H9 (cell line): ENCODE measurements at regions not wholly inside any gene's neighbourhood (a gene's known extent, or its start where the extent isn't known, plus 50 kb on each side); places are given as distances from the start of the nearest gene placed in this dataset.

Experiments used
- DNase-seq: peaks from one replicate; pipeline ENCODE4 v3.0.0-alpha.2; 2017
- H2AFZ ChIP-seq: one replicate; pipeline ENCODE4 v1.6.1; 2013; ENCODE audit warnings: mild to moderate bottlenecking, low read length, control low read depth, moderate library complexity
- H2AK5ac ChIP-seq: 2 replicates; pipeline ENCODE4 v1.6.1; 2013; ENCODE audit warnings: low read length, control low read depth, mixed read lengths; ENCODE audit not compliant: insufficient read length
- H2BK120ac ChIP-seq: one replicate; pipeline ENCODE4 v1.6.1; 2013; ENCODE audit warnings: low read depth, mild to moderate bottlenecking, low read length, control low read depth, inconsistent platforms; ENCODE audit not compliant: poor library complexity, severe bottlenecking
- H2BK12ac ChIP-seq: 2 replicates; pipeline ENCODE4 v1.6.1; 2013; ENCODE audit warnings: low read length, control low read depth, mixed read lengths, low read depth; ENCODE audit not compliant: insufficient read length
- H2BK15ac ChIP-seq: 2 replicates; pipeline ENCODE4 v1.6.1; 2013; ENCODE audit warnings: low read depth, low read length, control low read depth
- H2BK20ac ChIP-seq: one replicate; pipeline ENCODE4 v1.6.1; 2013; ENCODE audit warnings: low read depth, mild to moderate bottlenecking, low read length, control low read depth, inconsistent platforms; ENCODE audit not compliant: poor library complexity, severe bottlenecking
- H2BK5ac ChIP-seq: 2 replicates; pipeline ENCODE4 v1.6.1; 2013; ENCODE audit warnings: low read length, control low read depth, mixed read lengths; ENCODE audit not compliant: insufficient read length
- H3K14ac ChIP-seq: 2 replicates; pipeline ENCODE4 v1.6.1; 2013; ENCODE audit warnings: low read length, control low read depth; ENCODE audit not compliant: insufficient read depth
- H3K18ac ChIP-seq: 2 replicates; pipeline ENCODE4 v1.6.1; 2013; ENCODE audit warnings: low read depth, mild to moderate bottlenecking, mixed read lengths, low read length, control low read depth; ENCODE audit not compliant: insufficient read length
- H3K23ac ChIP-seq: 2 replicates; pipeline ENCODE4 v1.6.1; 2013; ENCODE audit warnings: low read length, control low read depth, mixed read lengths, low read depth; ENCODE audit not compliant: insufficient read length
- H3K23me2 ChIP-seq: 2 replicates; pipeline ENCODE4 v1.6.1; 2013; ENCODE audit warnings: low read depth, mild to moderate bottlenecking, mixed read lengths, low read length, control low read depth; ENCODE audit not compliant: insufficient read length, poor library complexity, severe bottlenecking
- H3K27ac ChIP-seq: 2 replicates; pipeline ENCODE4 v1.5.1; 2013; ENCODE audit warnings: low read length, control low read depth, mixed read lengths, low read depth; ENCODE audit not compliant: insufficient read length
- H3K27me3 ChIP-seq: 2 replicates; pipeline ENCODE4 v1.6.1; 2013; ENCODE audit warnings: low read length, control low read depth, inconsistent platforms; ENCODE audit not compliant: insufficient read depth
- H3K4ac ChIP-seq: 2 replicates; pipeline ENCODE4 v1.6.1; 2013; ENCODE audit warnings: low read depth, mild to moderate bottlenecking, control low read depth, inconsistent platforms, low read length, moderate library complexity
- H3K4me1 ChIP-seq: 2 replicates; pipeline ENCODE4 v1.6.1; 2013; ENCODE audit warnings: low read length, control low read depth, inconsistent platforms; ENCODE audit not compliant: insufficient read depth
- H3K4me2 ChIP-seq: 2 replicates; pipeline ENCODE4 v1.6.1; 2013; ENCODE audit warnings: low read length, control low read depth, mixed read lengths; ENCODE audit not compliant: insufficient read length, insufficient read depth
- H3K56ac ChIP-seq: 2 replicates; pipeline ENCODE4 v1.6.1; 2013; ENCODE audit warnings: low read depth, mild to moderate bottlenecking, mixed read lengths, low read length, control low read depth; ENCODE audit not compliant: insufficient read length
- H3K79me1 ChIP-seq: 2 replicates; pipeline ENCODE4 v1.6.1; 2013; ENCODE audit warnings: low read depth, mild to moderate bottlenecking, moderate library complexity, low read length, control low read depth, inconsistent platforms; ENCODE audit not compliant: insufficient read depth, poor library complexity, severe bottlenecking
- H3K79me2 ChIP-seq: 2 replicates; pipeline ENCODE4 v1.6.1; 2013; ENCODE audit warnings: low read length, control low read depth, inconsistent platforms; ENCODE audit not compliant: insufficient read depth
- H3K9ac ChIP-seq: 2 replicates; pipeline ENCODE4 v1.6.1; 2013; ENCODE audit warnings: low read length, control low read depth, mixed read lengths; ENCODE audit not compliant: insufficient read length; ENCODE audit errors: extremely low read depth
- H3K9me3 ChIP-seq: one replicate; pipeline ENCODE4 v1.6.1; 2013; ENCODE audit warnings: low read depth, low read length, inconsistent platforms; ENCODE audit not compliant: control insufficient read depth
- H3T11ph ChIP-seq: one replicate; pipeline ENCODE4 v1.6.1; 2013; ENCODE audit warnings: mild to moderate bottlenecking, low read length, control low read depth, inconsistent platforms
- H4K20me1 ChIP-seq: one replicate; pipeline ENCODE4 v1.6.1; 2013; ENCODE audit not compliant: control insufficient read depth, insufficient read length, insufficient read depth
- H4K5ac ChIP-seq: 2 replicates; pipeline ENCODE4 v1.6.1; 2013; ENCODE audit warnings: low read depth, mild to moderate bottlenecking, mixed read lengths, low read length, control low read depth; ENCODE audit not compliant: insufficient read length
- H4K8ac ChIP-seq: replicated peaks from 2 replicates; pipeline ENCODE4 v1.6.1; 2013; ENCODE audit warnings: low read length, control low read depth, mixed read lengths, low read depth; ENCODE audit not compliant: insufficient read length
- H4K91ac ChIP-seq: 2 replicates; pipeline ENCODE4 v1.6.1; 2013; ENCODE audit warnings: low read depth, mild to moderate bottlenecking, moderate library complexity, mixed read lengths, low read length, control low read depth; ENCODE audit not compliant: insufficient read length
- H3K27ac Mint-ChIP-seq, 3 experiments: 2 replicates in 2 of 3; 3 replicates in 1 of 3; pipeline ENCODE4 v1.8.0; 2020 to 2021; ENCODE audit warnings: mixed read lengths in 3 of 3, mild to moderate bottlenecking in 1 of 3, moderate library complexity in 1 of 3
- H3K27me3 Mint-ChIP-seq: 2 replicates; pipeline ENCODE4 v1.8.0; 2021; ENCODE audit warnings: low read depth, mild to moderate bottlenecking, moderate library complexity, mixed read lengths
- H3K36me3 Mint-ChIP-seq, 3 experiments: 2 replicates in 2 of 3; 3 replicates in 1 of 3; pipeline ENCODE4 v1.8.0; 2020 to 2021; ENCODE audit warnings: low read depth in 3 of 3, mixed read lengths in 3 of 3; ENCODE audit not compliant: insufficient read depth in 1 of 3
- H3K4me1 Mint-ChIP-seq, 2 experiments: 2 replicates each; pipeline ENCODE4 v1.8.0; 2020; ENCODE audit warnings: mixed read lengths in 2 of 2
- H3K4me3 Mint-ChIP-seq, 2 experiments: 2 replicates in 1 of 2; 3 replicates in 1 of 2; pipeline ENCODE4 v1.8.0; 2020 to 2021; ENCODE audit warnings: mild to moderate bottlenecking in 2 of 2, mixed read lengths in 2 of 2, moderate library complexity in 1 of 2
- H3K9me3 Mint-ChIP-seq, 2 experiments: 2 replicates in 1 of 2; 3 replicates in 1 of 2; pipeline ENCODE4 v1.8.0; 2020; ENCODE audit warnings: mild to moderate bottlenecking in 2 of 2, mixed read lengths in 2 of 2, moderate library complexity in 1 of 2
- WGBS: extraction: QIAGEN DNeasy Blood & Tissue Kit; methylation state at CpG from one replicate; pipeline ENCODE4 v1.1.7; 2013; ENCODE audit warnings: missing lambda C conversion rate, low lambda C conversion rate, mixed read lengths; ENCODE audit not compliant: insufficient read length; ENCODE audit errors: extremely low coverage; 5-methylcytosine and 5-hydroxymethylcytosine counted together
- TF ChIP-seq, protein P1 (sequence below): fragments of 200-600 bp; sonication (generic); conservative IDR thresholded peaks from 3 replicates; pipeline ENCODE4 v1.8.0; 2021; ENCODE audit warnings: antibody characterized with exemption, mild to moderate bottlenecking

DNA sequence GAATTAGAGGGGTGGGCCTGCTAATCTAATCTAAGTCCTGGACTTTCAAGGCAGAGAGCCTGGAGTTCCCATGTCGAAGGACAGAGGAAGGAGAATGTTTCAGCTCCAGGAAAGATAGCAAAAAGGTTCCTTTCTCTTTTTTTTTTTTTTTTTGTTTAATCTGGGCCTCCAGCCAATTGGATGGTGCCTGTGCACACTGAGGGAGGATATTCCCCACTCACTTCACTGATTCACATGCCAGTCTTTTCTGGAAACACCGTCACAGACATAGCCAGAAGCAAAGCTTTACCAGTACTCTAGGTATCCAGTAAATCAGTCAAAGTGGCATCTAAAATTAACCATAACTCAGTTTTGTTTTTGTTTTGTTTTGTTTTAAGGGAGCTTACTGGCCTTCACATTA, 721.1 kb downstream of the TENT5A start:
- Histone ChIP-seq H2BK120ac (no peak overlapping the region), H3K27me3 (no peaks in the 10 kb centered on the region), H3K79me2 (no peaks in the 10 kb centered on the region), H2BK15ac (no peak overlapping the region), H2AFZ (no peak overlapping the region), H2AK5ac (no peak overlapping the region), H3K9me3 (no peaks in the 10 kb centered on the region), H3K9ac (no peak overlapping the region), H2BK5ac (no peak overlapping the region), H3K56ac (no peak overlapping the region), H3K23ac (no peak overlapping the region), H2BK20ac (no peak overlapping the region), H3K23me2 (no peaks in the 10 kb centered on the region), H4K91ac (no peak overlapping the region), H4K8ac (no peak overlapping the region), H3K4me1 (no peaks in the 10 kb centered on the region), H3K18ac (no peak overlapping the region), H4K20me1 (no peaks in the 10 kb centered on the region), H3K79me1 (no peaks in the 10 kb centered on the region), H3K4me2 (no peak overlapping the region), H3K14ac (no peak overlapping the region), H4K5ac (no peak overlapping the region), H3T11ph (no peak overlapping the region), H2BK12ac (no peak overlapping the region), H3K27ac (no peak overlapping the region), H3K4ac (no peak overlapping the region)
- Mint-ChIP-seq H3K27me3 (no peaks in the 10 kb centered on the region; the same call in 1 of the 2 replicates), H3K9me3 (peaks cover 3 to 6% of the 10 kb centered on the region in 2 experiments; a peak in 3 of 5 replicates), H3K36me3 (peaks cover 0 to under 1% (median 0%) of the 10 kb centered on the region in 3 experiments; a peak in 1 of 7 replicates), H3K27ac (no peak overlapping the region), H3K4me1 (no peaks in the 10 kb centered on the region), H3K4me3 (no peak overlapping the region)
- no CpG with 5 or more reads among the region's 2 CpGs for WGBS
- TF ChIP-seq, protein P1, sequence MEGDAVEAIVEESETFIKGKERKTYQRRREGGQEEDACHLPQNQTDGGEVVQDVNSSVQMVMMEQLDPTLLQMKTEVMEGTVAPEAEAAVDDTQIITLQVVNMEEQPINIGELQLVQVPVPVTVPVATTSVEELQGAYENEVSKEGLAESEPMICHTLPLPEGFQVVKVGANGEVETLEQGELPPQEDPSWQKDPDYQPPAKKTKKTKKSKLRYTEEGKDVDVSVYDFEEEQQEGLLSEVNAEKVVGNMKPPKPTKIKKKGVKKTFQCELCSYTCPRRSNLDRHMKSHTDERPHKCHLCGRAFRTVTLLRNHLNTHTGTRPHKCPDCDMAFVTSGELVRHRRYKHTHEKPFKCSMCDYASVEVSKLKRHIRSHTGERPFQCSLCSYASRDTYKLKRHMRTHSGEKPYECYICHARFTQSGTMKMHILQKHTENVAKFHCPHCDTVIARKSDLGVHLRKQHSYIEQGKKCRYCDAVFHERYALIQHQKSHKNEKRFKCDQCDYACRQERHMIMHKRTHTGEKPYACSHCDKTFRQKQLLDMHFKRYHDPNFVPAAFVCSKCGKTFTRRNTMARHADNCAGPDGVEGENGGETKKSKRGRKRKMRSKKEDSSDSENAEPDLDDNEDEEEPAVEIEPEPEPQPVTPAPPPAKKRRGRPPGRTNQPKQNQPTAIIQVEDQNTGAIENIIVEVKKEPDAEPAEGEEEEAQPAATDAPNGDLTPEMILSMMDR: no peak
- no peak for DNase-seq
